Epidermal melanocyte (primary cell): ENCODE measurements at regions not wholly inside any gene's neighbourhood (a gene's known extent, or its start where the extent isn't known, plus 50 kb on each side); places are given as distances from the start of the nearest gene placed in this dataset.
"Not testable (repeated sequence)": the region's sequence is repeated elsewhere in the genome, so short reads cannot be mapped to it uniquely, and the experiment has no call there.

Source experiments
- DNase-seq: peaks from one replicate; pipeline ENCODE4 v3.0.0; 2011; ENCODE audit warnings: low spot score; ENCODE audit not compliant: insufficient read length

DNA sequence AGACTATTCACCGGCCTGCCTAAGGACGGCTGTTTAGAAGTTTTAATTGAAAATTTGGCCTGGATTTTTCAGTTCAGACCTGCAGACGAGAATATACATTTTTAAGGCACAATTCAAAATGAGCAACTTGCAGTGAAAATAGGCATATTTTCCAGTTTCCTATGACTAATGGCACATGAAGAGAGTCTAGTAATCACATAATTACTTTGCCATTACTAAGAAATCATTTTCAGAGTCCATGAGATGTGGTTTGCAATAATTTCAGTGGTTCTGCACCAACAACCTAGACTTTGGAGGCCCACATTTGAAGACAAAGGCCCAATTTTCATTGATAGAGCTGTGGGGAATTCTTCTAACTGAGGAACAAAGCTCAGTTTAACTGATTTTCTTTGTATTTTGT, 205.3 kb downstream of the SOX2 start:
- DNase-seq: no peak

GRCh38 chr3:181919375-181919774, 207.7 kb downstream of the SOX2 start:
- no peak for DNase-seq

DNA sequence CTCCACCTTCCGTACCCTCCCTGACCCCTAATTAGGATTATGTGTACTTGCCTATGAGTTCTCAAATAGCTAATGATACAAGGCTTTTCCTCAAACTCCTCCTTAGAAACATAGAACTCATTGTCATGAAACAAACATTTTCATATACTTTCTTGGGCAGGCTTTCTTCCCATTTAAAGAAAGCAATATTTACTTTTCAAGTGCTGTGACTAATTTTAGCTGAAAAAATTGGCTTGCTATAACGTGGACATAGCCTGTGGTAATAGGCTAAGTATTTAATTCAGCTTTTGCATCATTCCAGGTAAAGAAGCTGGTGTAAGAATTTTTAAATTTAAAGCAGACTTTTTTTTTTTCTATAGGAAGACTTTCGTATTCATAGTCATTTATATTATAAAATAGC, 208.7 kb downstream of the SOX2 start:
- DNase-seq: no peak

GRCh38 chr3:181921220-181921619, 209.5 kb downstream of the SOX2 start:
- DNase-seq: no peak

GRCh38 chr3:181925841-181926240, 214.1 kb downstream of the SOX2 start:
- DNase-seq: not testable (repeated sequence)

- DNase-seq: no peak
Observed at GRCh38 chr3:181929501-181929900, 217.8 kb downstream of the SOX2 start.

DNA sequence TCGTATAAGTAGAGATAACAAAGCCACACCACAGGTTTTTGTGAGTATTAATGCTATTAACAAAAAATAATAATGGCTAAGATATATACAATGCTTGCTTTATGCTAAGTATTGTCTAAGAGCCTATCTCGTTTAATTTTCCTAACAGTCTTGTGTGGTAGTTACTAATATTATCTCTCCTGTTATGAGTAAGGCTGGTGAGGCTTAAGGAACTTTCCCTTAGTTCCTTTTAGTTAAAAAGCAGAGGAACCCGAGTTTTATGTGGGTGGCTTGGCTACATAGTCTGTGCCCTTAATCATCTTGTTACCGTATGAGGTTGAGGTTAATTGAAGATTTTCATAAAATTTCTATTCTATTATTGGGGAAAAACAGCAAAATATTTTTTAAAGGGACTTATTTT, 218.4 kb downstream of the SOX2 start:
- DNase-seq: no peak

DNA sequence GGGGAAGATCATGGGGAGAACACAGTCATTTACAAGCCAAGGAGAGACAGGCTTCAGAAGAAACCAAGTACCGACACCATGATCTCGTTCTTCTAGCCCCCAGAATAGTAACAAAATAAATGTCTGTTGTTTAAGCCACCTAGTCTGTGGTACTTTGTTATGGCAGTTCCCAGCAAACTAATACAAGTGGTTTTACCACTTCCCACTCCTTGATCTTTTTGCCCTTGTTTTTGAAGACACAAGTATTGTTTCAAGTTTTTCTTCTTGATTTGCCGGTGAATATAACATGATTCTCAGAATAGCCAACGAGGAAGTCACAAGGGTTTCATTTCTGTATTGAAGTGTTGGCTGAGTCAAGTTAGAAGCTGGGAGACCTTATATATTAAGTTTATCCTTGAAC, 220.3 kb downstream of the SOX2 start:
- no peak for DNase-seq

GRCh38 chr3:181933052-181933618, 221.4 kb downstream of the SOX2 start:
- no peak for DNase-seq

DNA sequence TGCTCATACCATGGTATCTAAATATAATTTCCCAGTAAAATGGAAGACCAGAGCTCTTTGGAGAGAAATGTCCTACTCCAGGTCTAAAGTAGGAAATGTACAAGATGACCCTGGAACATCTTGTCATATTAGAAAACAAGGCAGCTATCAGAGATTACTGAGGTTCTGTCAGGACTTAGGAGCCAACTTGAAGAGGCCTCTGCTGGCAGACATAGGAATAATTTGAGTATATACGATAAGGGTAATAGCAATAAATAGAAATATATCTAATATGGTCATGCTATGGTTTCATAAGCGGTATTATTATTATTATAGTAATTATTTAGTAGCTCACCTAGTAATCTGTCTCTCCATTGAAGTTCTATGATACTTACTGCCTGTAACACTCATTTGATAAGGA, 224.2 kb downstream of the SOX2 start:
- DNase-seq: no peak

DNA sequence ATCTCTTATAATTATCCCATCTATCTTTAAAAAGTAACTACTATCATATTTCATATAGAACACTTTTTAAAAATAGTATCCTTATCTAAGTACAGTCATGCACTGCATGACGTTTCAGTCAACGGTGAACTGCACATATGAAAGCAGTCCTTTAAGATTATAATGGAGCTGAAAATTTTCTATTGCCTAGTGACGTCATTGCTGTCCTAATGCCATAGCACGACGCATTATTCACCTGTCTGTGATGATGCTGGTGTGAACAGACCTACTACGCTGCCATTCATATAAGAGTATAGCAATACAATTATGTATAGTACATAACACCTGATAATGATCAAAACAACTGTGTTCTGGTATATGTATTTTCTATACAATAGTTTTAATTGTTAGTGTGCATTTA, 225.0 kb downstream of the SOX2 start:
- no peak for DNase-seq

DNA sequence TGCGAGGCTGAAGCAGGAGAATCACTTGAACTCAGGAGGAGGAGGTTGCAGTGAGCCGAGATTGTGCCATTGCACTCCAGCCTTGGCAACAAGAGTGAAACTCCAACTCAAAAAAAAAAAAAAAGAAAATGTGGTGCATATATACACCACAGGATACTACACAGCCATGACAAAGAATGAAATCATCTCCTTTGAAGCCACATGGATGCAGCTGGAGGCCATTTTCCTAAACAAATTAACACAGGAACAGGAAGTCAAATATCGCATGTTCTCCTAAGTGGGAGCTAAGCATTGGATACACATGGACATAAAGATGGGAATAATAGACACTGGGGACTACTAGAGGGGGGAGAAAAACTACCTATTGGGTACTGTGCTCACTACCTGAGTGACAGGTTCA, 226.9 kb downstream of the SOX2 start:
- DNase-seq: not testable (repeated sequence)

- no peak for DNase-seq
Observed at GRCh38 chr3:181940703-181941102, 229.0 kb downstream of the SOX2 start.

- DNase-seq: no peak
Observed at GRCh38 chr3:181941250-181941649, 229.5 kb downstream of the SOX2 start.

DNA sequence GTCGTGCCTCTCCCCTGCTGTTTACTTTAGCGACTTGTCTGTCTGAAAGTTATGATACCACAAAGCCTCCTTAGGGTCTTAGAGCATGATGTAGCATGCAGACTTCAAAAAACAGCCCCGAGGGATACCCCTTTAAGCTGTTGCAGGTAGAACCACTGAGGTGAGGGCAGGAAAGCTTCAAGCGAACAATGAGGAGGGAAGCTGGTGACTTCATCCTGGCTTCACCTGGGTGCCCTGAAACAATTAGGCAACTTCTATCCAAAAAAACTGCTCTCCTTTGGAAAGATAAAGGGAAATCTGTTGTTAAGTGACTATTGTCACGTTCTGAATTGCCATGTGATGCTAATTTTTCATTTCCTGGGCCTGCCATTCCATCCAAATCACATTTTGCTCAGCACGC, 231.6 kb downstream of the SOX2 start:
- no peak for DNase-seq

- DNase-seq: no peak
Observed at GRCh38 chr3:181947606-181948005, 235.9 kb downstream of the SOX2 start.

DNA sequence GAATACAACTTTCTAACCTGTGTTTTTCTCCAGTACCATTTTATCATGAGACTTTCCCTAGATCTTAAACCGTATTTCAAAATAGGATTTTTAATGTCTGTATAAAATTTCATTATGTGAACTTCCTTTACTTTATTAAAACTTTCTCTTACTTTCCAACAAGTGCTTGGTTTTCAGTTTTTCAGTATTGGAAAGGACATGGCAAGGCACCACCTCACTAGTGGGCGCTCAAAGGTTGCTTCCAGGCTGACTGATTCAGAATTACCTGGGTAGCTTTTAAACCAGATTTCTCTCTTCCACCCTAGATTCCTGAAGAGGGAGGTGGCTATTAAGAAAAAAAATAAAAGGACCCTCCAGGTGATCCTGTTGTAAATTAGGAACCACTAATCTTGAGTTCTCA, 236.6 kb downstream of the SOX2 start:
- no peak for DNase-seq

- DNase-seq: no peak
Observed at GRCh38 chr3:181952221-181952620, 240.5 kb downstream of the SOX2 start.

- no peak for DNase-seq
Observed at GRCh38 chr3:181952929-181953328, 241.2 kb downstream of the SOX2 start.

- no peak for DNase-seq
Observed at GRCh38 chr3:181955566-181955965, 243.8 kb downstream of the SOX2 start.

DNA sequence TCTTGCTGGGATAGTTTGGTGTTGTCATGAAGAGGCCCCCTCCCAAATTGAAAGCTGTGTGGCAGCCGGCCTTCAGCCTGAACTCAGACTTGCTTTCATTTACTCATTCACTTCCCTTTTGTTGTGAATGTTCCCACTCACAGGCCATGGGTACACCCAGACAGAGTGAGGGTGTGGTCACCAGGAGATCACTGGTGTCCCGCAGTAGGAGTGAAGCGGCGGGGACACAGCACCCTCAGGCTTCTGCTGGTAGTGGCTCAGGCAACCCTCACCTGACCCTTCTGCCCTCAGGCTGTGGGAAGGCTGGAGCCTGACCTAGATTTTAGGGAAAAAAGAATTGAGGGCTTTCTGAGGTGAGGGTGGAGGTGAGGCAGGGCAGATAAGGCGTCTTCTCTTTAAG, 244.4 kb downstream of the SOX2 start:
- no peak for DNase-seq

DNA sequence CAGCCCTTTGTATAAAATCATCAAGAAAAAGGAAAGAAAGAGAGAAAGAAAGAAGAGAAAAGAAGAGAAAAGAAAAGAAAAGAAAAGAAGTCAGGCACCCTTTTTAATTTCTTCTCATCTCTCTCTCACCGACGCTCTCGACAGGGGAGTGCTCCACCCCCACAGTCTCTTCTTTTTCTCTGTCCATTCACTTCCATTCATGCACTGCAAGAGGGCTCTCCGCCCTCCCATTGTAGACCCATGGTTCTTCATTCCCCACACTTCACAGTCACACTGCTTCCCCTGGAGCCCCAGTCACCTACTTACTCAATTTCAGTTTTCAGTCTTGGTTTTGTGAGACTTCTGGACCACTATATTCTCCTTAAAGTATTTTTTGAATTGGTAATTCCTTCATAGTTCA, 254.7 kb downstream of the SOX2 start:
- DNase-seq: no peak

DNA sequence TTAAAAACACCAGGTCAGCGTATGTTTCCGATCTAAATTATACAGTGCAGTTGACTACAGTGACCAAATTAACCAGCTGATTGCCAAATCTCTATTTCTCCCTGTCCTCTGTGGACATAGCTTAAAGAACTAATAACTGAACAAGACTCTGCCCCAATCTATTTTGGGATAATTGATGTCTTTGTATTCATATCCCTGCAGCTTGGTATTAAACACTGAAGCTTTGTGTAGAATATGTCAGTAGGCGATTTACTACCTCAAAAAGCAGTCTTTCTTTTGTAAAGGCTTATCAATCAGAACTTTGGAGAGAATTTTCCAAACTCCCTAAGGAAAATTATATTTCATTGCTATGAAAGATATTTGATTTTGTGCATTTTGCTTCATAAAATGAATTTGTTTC, 258.2 kb downstream of the SOX2 start:
- no peak for DNase-seq

GRCh38 chr3:181971424-181971823, 259.7 kb downstream of the SOX2 start:
- DNase-seq: no peak
